ENCODE measurements at regions not wholly inside any gene's neighbourhood (a gene's known extent, or its start where the extent isn't known, plus 50 kb on each side); places are given as distances from the start of the nearest gene placed in this dataset.

DNA sequence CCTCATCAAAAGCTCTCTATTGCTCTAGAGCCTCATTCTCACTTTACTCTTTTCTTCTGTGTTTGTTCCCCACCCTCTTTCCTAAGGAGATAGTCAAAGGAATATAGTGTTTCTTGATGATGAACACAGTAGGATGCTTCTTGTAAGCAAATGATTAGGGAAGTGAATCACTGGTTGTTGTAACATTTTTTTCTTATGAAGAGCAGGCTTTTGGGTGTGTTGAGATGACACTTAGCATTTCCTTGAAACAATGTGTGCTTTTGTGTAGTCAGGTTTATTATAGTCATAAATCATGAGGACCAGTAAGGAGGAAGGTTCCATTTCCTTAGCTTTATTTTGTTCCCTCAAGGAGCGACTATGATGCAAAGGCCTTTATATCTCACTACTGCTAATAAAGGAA, 1991.3 kb upstream of the C9orf72 start (continued):
- TF ChIP-seq ZNF792 (tag by site-specific recombination; IDR thresholded peaks at IDR 0.05), result no peak
- no peak for TF ChIP-seq ZNF843 (tag by site-specific recombination; IDR thresholded peaks at IDR 0.05)
- no peak for TF ChIP-seq ZNF366 (tag by site-specific recombination; conservative IDR thresholded peaks at IDR 0.05)

- TF ChIP-seq ZNF660 (tag by site-specific recombination; IDR thresholded peaks at IDR 0.05), result no peak
- no peak for TF ChIP-seq OVOL3 (tag by site-specific recombination; IDR thresholded peaks at IDR 0.05)
- TF ChIP-seq ZNF624 (tag by site-specific recombination; IDR thresholded peaks at IDR 0.05), result no peak
- no peak for TF ChIP-seq IKZF3 (tag by site-specific recombination; IDR thresholded peaks at IDR 0.05)
- no peak for TF ChIP-seq ZNF211 (tag by site-specific recombination; IDR thresholded peaks at IDR 0.05; ENCODE audit: low read depth)
- no peak for TF ChIP-seq REST (tag by site-specific recombination; IDR thresholded peaks at IDR 0.05)
- no peak for TF ChIP-seq ZNF133 (tag by site-specific recombination; IDR thresholded peaks at IDR 0.05)
- no peak for TF ChIP-seq ZNF175 (tag by site-specific recombination; IDR thresholded peaks at IDR 0.05)
- no peak for TF ChIP-seq ZNF140 (tag by site-specific recombination; IDR thresholded peaks at IDR 0.05)
- no peak for TF ChIP-seq BCL11A (tag by site-specific recombination; IDR thresholded peaks at IDR 0.05; ENCODE audit: low read depth)
- no peak for TF ChIP-seq HOXC10 (CRISPR knock-in tag; IDR thresholded peaks at IDR 0.05)
- TF ChIP-seq, protein P1, sequence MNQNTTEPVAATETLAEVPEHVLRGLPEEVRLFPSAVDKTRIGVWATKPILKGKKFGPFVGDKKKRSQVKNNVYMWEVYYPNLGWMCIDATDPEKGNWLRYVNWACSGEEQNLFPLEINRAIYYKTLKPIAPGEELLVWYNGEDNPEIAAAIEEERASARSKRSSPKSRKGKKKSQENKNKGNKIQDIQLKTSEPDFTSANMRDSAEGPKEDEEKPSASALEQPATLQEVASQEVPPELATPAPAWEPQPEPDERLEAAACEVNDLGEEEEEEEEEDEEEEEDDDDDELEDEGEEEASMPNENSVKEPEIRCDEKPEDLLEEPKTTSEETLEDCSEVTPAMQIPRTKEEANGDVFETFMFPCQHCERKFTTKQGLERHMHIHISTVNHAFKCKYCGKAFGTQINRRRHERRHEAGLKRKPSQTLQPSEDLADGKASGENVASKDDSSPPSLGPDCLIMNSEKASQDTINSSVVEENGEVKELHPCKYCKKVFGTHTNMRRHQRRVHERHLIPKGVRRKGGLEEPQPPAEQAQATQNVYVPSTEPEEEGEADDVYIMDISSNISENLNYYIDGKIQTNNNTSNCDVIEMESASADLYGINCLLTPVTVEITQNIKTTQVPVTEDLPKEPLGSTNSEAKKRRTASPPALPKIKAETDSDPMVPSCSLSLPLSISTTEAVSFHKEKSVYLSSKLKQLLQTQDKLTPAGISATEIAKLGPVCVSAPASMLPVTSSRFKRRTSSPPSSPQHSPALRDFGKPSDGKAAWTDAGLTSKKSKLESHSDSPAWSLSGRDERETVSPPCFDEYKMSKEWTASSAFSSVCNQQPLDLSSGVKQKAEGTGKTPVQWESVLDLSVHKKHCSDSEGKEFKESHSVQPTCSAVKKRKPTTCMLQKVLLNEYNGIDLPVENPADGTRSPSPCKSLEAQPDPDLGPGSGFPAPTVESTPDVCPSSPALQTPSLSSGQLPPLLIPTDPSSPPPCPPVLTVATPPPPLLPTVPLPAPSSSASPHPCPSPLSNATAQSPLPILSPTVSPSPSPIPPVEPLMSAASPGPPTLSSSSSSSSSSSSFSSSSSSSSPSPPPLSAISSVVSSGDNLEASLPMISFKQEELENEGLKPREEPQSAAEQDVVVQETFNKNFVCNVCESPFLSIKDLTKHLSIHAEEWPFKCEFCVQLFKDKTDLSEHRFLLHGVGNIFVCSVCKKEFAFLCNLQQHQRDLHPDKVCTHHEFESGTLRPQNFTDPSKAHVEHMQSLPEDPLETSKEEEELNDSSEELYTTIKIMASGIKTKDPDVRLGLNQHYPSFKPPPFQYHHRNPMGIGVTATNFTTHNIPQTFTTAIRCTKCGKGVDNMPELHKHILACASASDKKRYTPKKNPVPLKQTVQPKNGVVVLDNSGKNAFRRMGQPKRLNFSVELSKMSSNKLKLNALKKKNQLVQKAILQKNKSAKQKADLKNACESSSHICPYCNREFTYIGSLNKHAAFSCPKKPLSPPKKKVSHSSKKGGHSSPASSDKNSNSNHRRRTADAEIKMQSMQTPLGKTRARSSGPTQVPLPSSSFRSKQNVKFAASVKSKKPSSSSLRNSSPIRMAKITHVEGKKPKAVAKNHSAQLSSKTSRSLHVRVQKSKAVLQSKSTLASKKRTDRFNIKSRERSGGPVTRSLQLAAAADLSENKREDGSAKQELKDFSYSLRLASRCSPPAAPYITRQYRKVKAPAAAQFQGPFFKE (tag by site-specific recombination; IDR thresholded peaks at IDR 0.05; ENCODE audit: borderline replicate concordance), result no peak
- TF ChIP-seq ZNF639 (tag by site-specific recombination; IDR thresholded peaks at IDR 0.05), result no peak
- TF ChIP-seq ZNF777 (tag by site-specific recombination; IDR thresholded peaks at IDR 0.05; ENCODE audit: borderline replicate concordance), result no peak
These were observed 2001.9 kb upstream of the C9orf72 start for GRCh38 chr9:29575219-29575618.

More at GRCh38 chr9:29575219-29575618, 2001.9 kb upstream of the C9orf72 start:
- H3K4me3 ChIP-seq (ENCODE audit: low read depth, low read length), result no peak overlapping the region
- no peaks in the 10 kb centered on the region for H3K4me1 ChIP-seq (ENCODE audit: control insufficient read depth, insufficient read depth, low read length)
- no peak overlapping the region for H3K27ac ChIP-seq (ENCODE audit: extremely low read depth, low read depth, low read length)
- ChIA-PET CTCF (no interaction called here), POLR2A (no interaction called here)
- H3K36me3 ChIP-seq (ENCODE audit: control insufficient read depth in 2 of 2, insufficient read depth in 1 of 2, low read length in 2 of 2), result no peaks in the 10 kb centered on the region
- no peaks in the 10 kb centered on the region for H3K9me3 ChIP-seq (ENCODE audit: control insufficient read depth, insufficient read depth, low read depth, low read length)

Data from HEK293 (cell line).